ENCODE measurements at regions not wholly inside any gene's neighbourhood (a gene's known extent, or its start where the extent isn't known, plus 50 kb on each side); places are given as distances from the start of the nearest gene placed in this dataset.

DNA sequence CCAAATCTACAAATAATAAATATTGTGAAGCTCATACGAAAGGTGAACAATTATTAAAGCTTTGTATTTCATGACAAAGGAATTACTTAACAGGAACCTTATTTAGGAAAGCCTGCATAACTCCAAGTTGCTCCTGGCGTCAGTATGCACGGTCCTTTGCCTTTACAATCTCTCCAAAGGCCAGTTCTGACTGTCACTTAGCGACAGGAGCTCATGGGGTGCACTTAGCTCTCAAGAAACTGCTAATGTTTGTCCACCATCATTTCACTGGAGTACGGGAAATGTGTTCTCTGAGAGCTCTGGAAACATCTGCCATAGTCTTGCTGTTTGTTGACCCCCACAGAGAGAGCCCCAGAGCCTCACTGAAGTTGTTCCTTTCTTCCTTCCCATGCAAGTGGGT lies 781.5 kb upstream of the POM121L12 start:
- H3K9me3 ChIP-seq (ENCODE audit: control insufficient read depth, low read depth, low read length), result no peaks in the 10 kb centered on the region
- H3K4me1 ChIP-seq (ENCODE audit: control insufficient read depth, low read depth, low read length), result no peaks in the 10 kb centered on the region
- no peak overlapping the region for H3K27ac ChIP-seq (ENCODE audit: low read length)
- H3K36me3 ChIP-seq (ENCODE audit: control insufficient read depth, low read depth, low read length), result no peaks in the 10 kb centered on the region
- no peak overlapping the region for H3K9ac ChIP-seq (ENCODE audit: low read length)
- no peaks in the 10 kb centered on the region for H3K27me3 ChIP-seq (ENCODE audit: control insufficient read depth, insufficient read depth, low read length)
- no peak overlapping the region for H3K4me3 ChIP-seq (ENCODE audit: low read length)

DNA sequence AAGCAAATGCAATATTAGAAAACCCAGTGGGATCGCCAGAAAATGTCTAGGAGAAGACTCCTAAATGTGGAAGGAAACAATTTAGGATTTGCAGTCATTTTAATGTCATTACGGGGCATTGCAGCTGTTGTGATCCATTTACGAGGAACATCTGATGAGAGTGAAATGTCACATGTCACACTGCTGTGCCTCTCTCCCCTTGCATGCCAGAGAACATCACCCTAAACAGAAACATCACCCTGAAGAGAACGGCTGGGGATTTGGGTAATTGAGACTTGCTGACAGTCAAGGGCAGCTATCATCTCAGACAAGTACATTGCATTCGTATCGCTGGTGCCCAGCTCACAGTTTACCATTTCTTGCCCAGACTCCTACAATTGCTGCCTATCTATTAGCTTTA lies 785.7 kb upstream of the POM121L12 start:
- no peak overlapping the region for H3K27ac ChIP-seq (ENCODE audit: low read length)
- no peaks in the 10 kb centered on the region for H3K9me3 ChIP-seq (ENCODE audit: control insufficient read depth, low read depth, low read length)
- no peaks in the 10 kb centered on the region for H3K36me3 ChIP-seq (ENCODE audit: control insufficient read depth, low read depth, low read length)
- H3K4me3 ChIP-seq (ENCODE audit: low read length), result no peak overlapping the region
- no peak overlapping the region for H3K9ac ChIP-seq (ENCODE audit: low read length)
- H3K4me1 ChIP-seq (ENCODE audit: control insufficient read depth, low read depth, low read length), result no peaks in the 10 kb centered on the region
- no peaks in the 10 kb centered on the region for H3K27me3 ChIP-seq (ENCODE audit: control insufficient read depth, insufficient read depth, low read length)

DNA sequence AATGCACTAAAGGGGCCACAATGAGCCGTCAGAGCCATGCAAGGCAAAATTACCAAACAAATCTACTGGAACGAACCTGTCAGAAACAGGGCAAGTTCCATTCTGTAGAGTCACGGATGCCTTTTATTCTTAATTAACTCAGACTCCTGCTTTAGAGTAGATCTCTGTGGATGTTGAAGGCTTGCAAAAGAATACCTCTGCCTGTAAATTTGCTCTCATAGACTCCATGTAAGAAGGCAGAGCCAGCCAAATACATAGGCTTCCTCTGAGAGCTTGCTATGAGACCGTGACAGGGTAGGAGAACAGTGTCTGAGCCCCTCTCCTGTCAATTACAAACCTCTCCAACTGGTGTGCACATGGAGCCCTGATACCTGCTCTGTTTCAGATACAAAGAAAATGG lies 787.9 kb upstream of the POM121L12 start:
- Histone ChIP-seq H3K4me3 (ENCODE audit: low read length) (no peak overlapping the region), H3K27me3 (ENCODE audit: control insufficient read depth, insufficient read depth, low read length) (no peaks in the 10 kb centered on the region), H3K9me3 (ENCODE audit: control insufficient read depth, low read depth, low read length) (no peaks in the 10 kb centered on the region), H3K27ac (ENCODE audit: low read length) (no peak overlapping the region), H3K9ac (ENCODE audit: low read length) (no peak overlapping the region), H3K36me3 (ENCODE audit: control insufficient read depth, low read depth, low read length) (no peaks in the 10 kb centered on the region), H3K4me1 (ENCODE audit: control insufficient read depth, low read depth, low read length) (no peaks in the 10 kb centered on the region)

DNA sequence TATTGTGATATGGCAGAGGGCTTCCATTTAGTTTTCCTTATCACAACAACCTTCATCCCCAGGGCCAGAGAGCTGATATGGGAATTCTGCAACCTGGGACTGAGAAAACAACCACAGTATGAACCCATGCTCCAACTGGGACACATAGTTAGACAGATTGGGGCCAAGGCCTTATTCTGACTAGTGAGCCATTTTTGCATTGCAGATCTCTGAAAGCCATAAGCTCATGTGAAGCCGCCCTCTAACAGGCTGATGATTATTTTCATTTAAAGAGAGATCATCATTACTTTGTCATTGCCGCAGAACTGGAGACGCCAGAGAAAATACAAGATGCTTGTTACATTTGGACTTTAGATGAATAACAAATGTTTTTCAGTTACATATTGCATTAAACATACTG lies 791.7 kb upstream of the POM121L12 start:
- no peaks in the 10 kb centered on the region for H3K36me3 ChIP-seq (ENCODE audit: control insufficient read depth, low read depth, low read length)
- no peaks in the 10 kb centered on the region for H3K27me3 ChIP-seq (ENCODE audit: control insufficient read depth, insufficient read depth, low read length)
- no peaks in the 10 kb centered on the region for H3K9me3 ChIP-seq (ENCODE audit: control insufficient read depth, low read depth, low read length)
- H3K9ac ChIP-seq (ENCODE audit: low read length), result no peak overlapping the region
- H3K4me3 ChIP-seq (ENCODE audit: low read length), result no peak overlapping the region
- H3K4me1 ChIP-seq (ENCODE audit: control insufficient read depth, low read depth, low read length), result no peaks in the 10 kb centered on the region
- no peak overlapping the region for H3K27ac ChIP-seq (ENCODE audit: low read length)

DNA sequence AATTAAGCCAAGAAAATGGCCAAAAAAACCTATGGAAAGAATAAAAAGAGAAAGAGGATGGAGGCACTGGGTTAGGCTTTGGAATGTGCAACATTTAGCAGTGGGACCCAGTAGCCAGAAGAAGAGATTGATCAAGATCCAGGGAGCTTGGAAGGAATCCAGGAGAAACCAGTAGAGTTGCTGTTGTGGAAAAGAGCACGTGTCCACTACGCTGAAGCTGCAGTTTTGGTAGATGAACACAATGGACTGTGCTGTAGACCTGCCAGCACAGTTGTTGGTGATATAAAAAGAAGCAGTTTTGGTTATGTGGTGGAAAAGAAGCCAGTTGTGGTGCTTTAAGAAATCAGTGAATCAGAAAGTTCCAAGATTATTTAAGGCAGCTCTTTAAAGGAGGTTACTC lies 802.2 kb upstream of the POM121L12 start:
- H3K27ac ChIP-seq (ENCODE audit: low read length), result no peak overlapping the region
- H3K9ac ChIP-seq (ENCODE audit: low read length), result no peak overlapping the region
- no peaks in the 10 kb centered on the region for H3K27me3 ChIP-seq (ENCODE audit: control insufficient read depth, insufficient read depth, low read length)
- H3K4me3 ChIP-seq (ENCODE audit: low read length), result no peak overlapping the region
- peaks cover 10% of the 10 kb centered on the region for H3K9me3 ChIP-seq (ENCODE audit: control insufficient read depth, low read depth, low read length)
- no peaks in the 10 kb centered on the region for H3K4me1 ChIP-seq (ENCODE audit: control insufficient read depth, low read depth, low read length)
- no peaks in the 10 kb centered on the region for H3K36me3 ChIP-seq (ENCODE audit: control insufficient read depth, low read depth, low read length)

DNA sequence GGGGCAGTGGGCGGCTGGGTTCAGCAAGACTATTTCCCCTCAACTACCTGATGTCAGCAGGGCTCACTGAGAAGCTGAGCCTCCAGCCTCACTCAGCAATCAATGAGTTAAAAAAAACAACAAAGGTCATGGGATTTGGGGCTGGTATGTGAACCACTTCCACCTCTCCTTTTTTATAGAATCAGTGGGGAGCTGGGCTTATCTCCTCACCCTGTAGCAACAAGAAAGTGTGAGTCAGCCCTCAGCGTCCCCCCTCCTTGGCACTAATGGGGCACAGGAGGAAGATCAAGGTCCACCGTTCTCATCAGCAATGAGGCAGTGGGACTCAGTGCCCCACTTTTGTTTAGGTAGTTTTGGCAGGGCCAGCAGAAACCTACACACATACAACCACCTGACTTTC lies 823.5 kb upstream of the POM121L12 start:
- H3K4me3 ChIP-seq (ENCODE audit: low read length), result no peak overlapping the region
- no peaks in the 10 kb centered on the region for H3K27me3 ChIP-seq (ENCODE audit: control insufficient read depth, insufficient read depth, low read length)
- H3K9me3 ChIP-seq (ENCODE audit: control insufficient read depth, low read depth, low read length), result no peaks in the 10 kb centered on the region
- H3K4me1 ChIP-seq (ENCODE audit: control insufficient read depth, low read depth, low read length), result no peaks in the 10 kb centered on the region
- H3K27ac ChIP-seq (ENCODE audit: low read length), result no peak overlapping the region
- no peaks in the 10 kb centered on the region for H3K36me3 ChIP-seq (ENCODE audit: control insufficient read depth, low read depth, low read length)
- H3K9ac ChIP-seq (ENCODE audit: low read length), result no peak overlapping the region

DNA sequence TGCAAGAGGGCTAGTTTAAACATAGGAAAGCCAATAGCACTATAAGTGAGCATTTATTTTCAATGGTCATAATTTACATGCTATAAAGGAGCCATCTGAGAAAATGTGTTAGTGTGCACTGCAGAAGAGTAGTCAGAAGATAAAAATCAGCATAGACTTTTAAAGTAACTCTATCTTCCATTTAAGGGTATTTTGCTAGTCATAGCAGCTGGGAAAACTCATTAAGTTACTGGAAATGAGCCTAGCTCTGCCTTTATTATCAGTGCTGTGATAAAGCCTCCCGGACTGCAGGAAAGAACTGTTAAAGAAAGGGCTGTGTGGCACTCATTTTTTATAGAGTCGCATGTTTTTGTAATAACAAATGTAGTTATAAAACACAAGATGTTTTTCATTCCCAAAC lies 825.8 kb upstream of the POM121L12 start:
- Histone ChIP-seq H3K4me3 (ENCODE audit: low read length) (no peak overlapping the region), H3K9ac (ENCODE audit: low read length) (no peak overlapping the region), H3K36me3 (ENCODE audit: control insufficient read depth, low read depth, low read length) (no peaks in the 10 kb centered on the region), H3K4me1 (ENCODE audit: control insufficient read depth, low read depth, low read length) (no peaks in the 10 kb centered on the region), H3K27ac (ENCODE audit: low read length) (no peak overlapping the region), H3K27me3 (ENCODE audit: control insufficient read depth, insufficient read depth, low read length) (no peaks in the 10 kb centered on the region), H3K9me3 (ENCODE audit: control insufficient read depth, low read depth, low read length) (no peaks in the 10 kb centered on the region)

DNA sequence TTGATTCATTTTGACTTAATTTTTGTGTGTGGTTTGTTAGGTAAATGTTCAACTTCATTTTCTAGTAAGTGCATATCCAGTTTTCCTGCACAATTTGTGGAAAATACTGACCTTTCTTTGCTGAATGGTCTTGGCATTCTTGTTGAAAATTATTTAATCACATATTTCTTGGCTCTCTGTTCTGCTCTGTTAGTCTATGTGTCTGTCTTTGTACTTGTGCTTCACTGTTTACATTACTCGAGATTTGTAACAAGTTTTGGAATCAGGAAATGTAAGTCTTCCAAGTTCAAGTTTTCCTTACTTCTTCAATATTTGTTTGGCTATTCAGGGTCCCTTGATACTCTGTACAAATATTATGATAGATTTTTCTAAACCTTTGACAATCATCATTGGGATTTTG lies 838.2 kb upstream of the POM121L12 start:
- no peaks in the 10 kb centered on the region for H3K27me3 ChIP-seq (ENCODE audit: control insufficient read depth, insufficient read depth, low read length)
- no peak overlapping the region for H3K4me3 ChIP-seq (ENCODE audit: low read length)
- H3K27ac ChIP-seq (ENCODE audit: low read length), result no peak overlapping the region
- H3K4me1 ChIP-seq (ENCODE audit: control insufficient read depth, low read depth, low read length), result no peaks in the 10 kb centered on the region
- no peaks in the 10 kb centered on the region for H3K9me3 ChIP-seq (ENCODE audit: control insufficient read depth, low read depth, low read length)
- H3K36me3 ChIP-seq (ENCODE audit: control insufficient read depth, low read depth, low read length), result no peaks in the 10 kb centered on the region
- no peak overlapping the region for H3K9ac ChIP-seq (ENCODE audit: low read length)

DNA sequence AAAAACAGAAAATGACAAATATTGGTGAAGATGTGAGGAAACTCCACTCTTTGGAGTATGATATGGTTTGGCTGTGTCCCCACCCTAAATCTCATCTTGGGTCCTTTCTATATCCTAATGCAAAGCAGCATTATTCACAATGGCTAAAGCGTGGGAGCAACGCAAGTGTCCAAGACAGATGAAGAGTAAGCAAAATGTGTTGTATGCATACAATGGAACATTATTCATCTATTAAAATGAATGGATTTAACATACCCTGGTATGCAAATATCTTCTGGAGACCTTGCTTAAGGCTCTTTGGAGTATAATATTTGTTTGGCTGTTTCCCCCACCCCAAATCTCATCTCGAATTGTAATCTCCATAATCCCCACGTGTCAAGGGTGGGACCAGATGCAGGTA lies 839.8 kb upstream of the POM121L12 start:
- Histone ChIP-seq H3K27ac (ENCODE audit: low read length) (no peak overlapping the region), H3K27me3 (ENCODE audit: control insufficient read depth, insufficient read depth, low read length) (no peaks in the 10 kb centered on the region), H3K9ac (ENCODE audit: low read length) (no peak overlapping the region), H3K9me3 (ENCODE audit: control insufficient read depth, low read depth, low read length) (no peaks in the 10 kb centered on the region), H3K4me1 (ENCODE audit: control insufficient read depth, low read depth, low read length) (no peaks in the 10 kb centered on the region), H3K4me3 (ENCODE audit: low read length) (no peak overlapping the region), H3K36me3 (ENCODE audit: control insufficient read depth, low read depth, low read length) (no peaks in the 10 kb centered on the region)

DNA sequence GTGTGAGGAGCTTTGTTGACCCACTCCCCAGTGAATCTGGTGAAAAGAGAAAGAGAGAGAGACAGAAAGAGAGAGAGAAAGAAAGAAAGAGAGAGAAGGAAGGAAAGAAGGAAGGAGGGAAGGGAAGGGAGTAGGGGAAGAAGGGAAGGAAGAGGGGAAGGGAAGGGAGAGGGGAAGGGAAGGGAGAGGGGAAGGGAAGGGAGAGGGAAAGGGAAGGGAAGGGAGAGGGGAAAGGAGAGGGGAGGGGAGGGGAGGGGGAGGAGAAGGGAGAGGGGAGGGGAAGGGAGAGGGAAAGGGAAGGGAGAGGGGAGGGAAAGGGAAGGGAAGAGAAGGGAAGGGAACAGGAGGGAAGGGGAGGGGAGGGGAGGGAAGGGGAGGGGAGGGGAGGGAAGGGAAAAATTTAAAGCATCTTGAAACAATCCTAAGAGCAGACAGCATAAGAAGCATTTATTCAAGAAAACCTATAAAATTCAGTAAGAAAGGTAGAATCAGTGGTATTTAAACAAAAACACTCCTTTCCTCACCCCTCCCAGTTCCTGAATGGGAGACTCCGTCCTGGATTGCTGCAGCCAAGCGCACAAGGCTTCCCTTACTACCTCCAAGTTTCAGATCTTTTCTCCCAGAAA lies 846.2 kb upstream of the POM121L12 start:
- Histone ChIP-seq H3K27me3 (ENCODE audit: control insufficient read depth, insufficient read depth, low read length) (no peaks in the 10 kb centered on the region), H3K27ac (ENCODE audit: low read length) (no peak overlapping the region), H3K4me1 (ENCODE audit: control insufficient read depth, low read depth, low read length) (no peaks in the 10 kb centered on the region), H3K9me3 (ENCODE audit: control insufficient read depth, low read depth, low read length) (peaks cover 8% of the 10 kb centered on the region), H3K4me3 (ENCODE audit: low read length) (no peak overlapping the region), H3K36me3 (ENCODE audit: control insufficient read depth, low read depth, low read length) (no peaks in the 10 kb centered on the region), H3K9ac (ENCODE audit: low read length) (no peak overlapping the region)

DNA sequence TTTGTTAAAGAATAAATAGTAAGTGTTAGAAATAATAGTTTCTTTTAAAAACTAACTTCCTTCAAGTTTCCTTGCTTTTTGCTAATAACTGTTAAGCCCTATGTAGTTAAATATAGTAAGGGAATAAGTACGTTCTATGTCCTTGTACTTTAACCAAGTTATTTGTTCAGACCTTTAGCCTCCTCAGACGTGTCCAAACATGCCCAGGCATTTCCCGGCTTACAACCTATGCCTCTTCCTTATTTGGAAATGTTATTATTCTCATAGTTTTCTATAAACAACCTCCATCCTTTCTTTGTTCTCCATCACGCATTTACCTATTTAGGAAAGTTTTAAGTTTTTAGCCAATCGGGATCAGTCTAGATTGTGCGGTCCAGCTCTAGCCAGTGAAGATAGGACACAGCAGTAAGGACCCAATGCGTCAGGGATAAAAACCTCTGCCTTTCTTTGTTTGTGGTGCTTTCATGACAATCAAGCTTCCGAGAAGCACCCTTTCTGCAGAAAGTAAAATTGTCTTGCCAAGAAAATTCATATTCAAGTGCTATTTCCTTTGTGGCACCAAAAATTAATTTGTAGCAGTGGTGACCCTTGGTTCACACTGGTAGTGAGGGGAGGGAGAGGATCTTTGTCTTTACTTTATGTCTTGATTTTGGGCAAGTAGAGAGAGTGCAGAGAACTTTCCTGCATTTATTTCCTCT lies 851.3 kb upstream of the POM121L12 start:
- no peak overlapping the region for H3K27ac ChIP-seq (ENCODE audit: low read length)
- H3K9ac ChIP-seq (ENCODE audit: low read length), result no peak overlapping the region
- H3K4me1 ChIP-seq (ENCODE audit: control insufficient read depth, low read depth, low read length), result no peaks in the 10 kb centered on the region
- peaks cover 11% of the 10 kb centered on the region for H3K9me3 ChIP-seq (ENCODE audit: control insufficient read depth, low read depth, low read length)
- H3K4me3 ChIP-seq (ENCODE audit: low read length), result no peak overlapping the region
- no peaks in the 10 kb centered on the region for H3K36me3 ChIP-seq (ENCODE audit: control insufficient read depth, low read depth, low read length)
- no peaks in the 10 kb centered on the region for H3K27me3 ChIP-seq (ENCODE audit: control insufficient read depth, insufficient read depth, low read length)

DNA sequence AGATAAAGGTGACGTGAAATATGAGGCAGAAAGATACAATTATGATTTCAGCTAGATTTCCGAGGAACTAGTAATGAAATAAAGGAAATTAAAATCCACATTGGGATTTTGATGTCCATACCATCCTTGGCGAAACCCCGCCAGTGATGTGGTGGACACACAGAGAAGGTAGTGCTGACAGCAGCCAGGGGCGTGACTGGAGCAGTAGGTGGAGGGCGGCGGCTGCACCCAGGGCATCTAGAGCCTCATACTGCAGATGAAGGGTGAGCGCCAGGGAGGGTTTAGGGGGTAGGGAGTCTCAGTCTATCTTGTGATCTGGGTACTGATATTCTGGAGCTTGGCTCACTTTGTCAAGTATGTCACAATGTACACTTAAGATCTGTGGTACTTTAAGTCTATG lies 855.5 kb upstream of the POM121L12 start:
- no peaks in the 10 kb centered on the region for H3K27me3 ChIP-seq (ENCODE audit: control insufficient read depth, insufficient read depth, low read length)
- peaks cover 10% of the 10 kb centered on the region for H3K9me3 ChIP-seq (ENCODE audit: control insufficient read depth, low read depth, low read length)
- H3K36me3 ChIP-seq (ENCODE audit: control insufficient read depth, low read depth, low read length), result no peaks in the 10 kb centered on the region
- H3K4me3 ChIP-seq (ENCODE audit: low read length), result no peak overlapping the region
- no peak overlapping the region for H3K9ac ChIP-seq (ENCODE audit: low read length)
- H3K27ac ChIP-seq (ENCODE audit: low read length), result no peak overlapping the region
- no peaks in the 10 kb centered on the region for H3K4me1 ChIP-seq (ENCODE audit: control insufficient read depth, low read depth, low read length)

Data from iPS-18a (cell line).